IMR-90 (cell line): ENCODE measurements at regions not wholly inside any gene's neighbourhood (a gene's known extent, or its start where the extent isn't known, plus 50 kb on each side); places are given as distances from the start of the nearest gene placed in this dataset.

Experiments used
- CEBPB ChIP-seq: IDR thresholded peaks from 2 replicates; pipeline ENCODE4 v1.6.1; 2012; ENCODE audit warnings: low read depth, low read length, improper control_type of control experiment
- CHD1 ChIP-seq: IDR thresholded peaks from 2 replicates; pipeline ENCODE4 v1.6.1; 2012; ENCODE audit warnings: low read depth, low read length, improper control_type of control experiment
- ELK1 ChIP-seq: fragments of 150-350 bp; IDR thresholded peaks from 2 replicates; pipeline ENCODE4 v1.6.1; 2016; ENCODE audit warnings: low read depth, mild to moderate bottlenecking, low read length, moderate library complexity, borderline replicate concordance
- MAFK ChIP-seq: IDR thresholded peaks from 2 replicates; pipeline ENCODE4 v1.6.1; 2012; ENCODE audit warnings: low read depth, low read length, improper control_type of control experiment
- MXI1 ChIP-seq: IDR thresholded peaks from 2 replicates; pipeline ENCODE4 v1.6.1; 2012; ENCODE audit warnings: low read depth, mild to moderate bottlenecking, low read length, moderate library complexity, borderline replicate concordance
- POLR2A ChIP-seq: IDR thresholded peaks from 2 replicates; pipeline ENCODE4 v1.6.1; 2012; ENCODE audit warnings: mild to moderate bottlenecking, low read depth, low read length
- RAD21 ChIP-seq: IDR thresholded peaks from 2 replicates; pipeline ENCODE4 v1.6.1; 2012; ENCODE audit warnings: low read length, improper control_type of control experiment
- RFX5 ChIP-seq: IDR thresholded peaks from 2 replicates; pipeline ENCODE4 v1.8.0; 2012; ENCODE audit warnings: low read depth, mild to moderate bottlenecking, low read length, moderate library complexity
- TF ChIP-seq, protein P1 (sequence below): conservative IDR thresholded peaks from 2 replicates; pipeline ENCODE4 v1.5.1; 2012; ENCODE audit warnings: mild to moderate bottlenecking, low read depth, low read length, improper control_type of control experiment

- no peak for TF ChIP-seq POLR2A
- TF ChIP-seq, protein P1, sequence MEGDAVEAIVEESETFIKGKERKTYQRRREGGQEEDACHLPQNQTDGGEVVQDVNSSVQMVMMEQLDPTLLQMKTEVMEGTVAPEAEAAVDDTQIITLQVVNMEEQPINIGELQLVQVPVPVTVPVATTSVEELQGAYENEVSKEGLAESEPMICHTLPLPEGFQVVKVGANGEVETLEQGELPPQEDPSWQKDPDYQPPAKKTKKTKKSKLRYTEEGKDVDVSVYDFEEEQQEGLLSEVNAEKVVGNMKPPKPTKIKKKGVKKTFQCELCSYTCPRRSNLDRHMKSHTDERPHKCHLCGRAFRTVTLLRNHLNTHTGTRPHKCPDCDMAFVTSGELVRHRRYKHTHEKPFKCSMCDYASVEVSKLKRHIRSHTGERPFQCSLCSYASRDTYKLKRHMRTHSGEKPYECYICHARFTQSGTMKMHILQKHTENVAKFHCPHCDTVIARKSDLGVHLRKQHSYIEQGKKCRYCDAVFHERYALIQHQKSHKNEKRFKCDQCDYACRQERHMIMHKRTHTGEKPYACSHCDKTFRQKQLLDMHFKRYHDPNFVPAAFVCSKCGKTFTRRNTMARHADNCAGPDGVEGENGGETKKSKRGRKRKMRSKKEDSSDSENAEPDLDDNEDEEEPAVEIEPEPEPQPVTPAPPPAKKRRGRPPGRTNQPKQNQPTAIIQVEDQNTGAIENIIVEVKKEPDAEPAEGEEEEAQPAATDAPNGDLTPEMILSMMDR = no peak
- TF ChIP-seq RAD21 = no peak
- TF ChIP-seq CHD1 = no peak
- TF ChIP-seq ELK1 = no peak
- no peak for TF ChIP-seq RFX5
- TF ChIP-seq MXI1 = no peak
- no peak for TF ChIP-seq CEBPB
- TF ChIP-seq MAFK = no peak
Observed at GRCh38 chrX:96027407-96027806, 657.2 kb upstream of the DIAPH2 start.
